ENCODE measurements at regions not wholly inside any gene's neighbourhood (a gene's known extent, or its start where the extent isn't known, plus 50 kb on each side); places are given as distances from the start of the nearest gene placed in this dataset.
"Not testable (repeated sequence)": the region's sequence is repeated elsewhere in the genome, so short reads cannot be mapped to it uniquely, and the experiment has no call there.

GRCh38 chr14:19052977-19053376 is 85.7 kb downstream of the POTEM start:
- not testable (repeated sequence) for H3K27ac ChIP-seq (ENCODE audit: low read depth, low read length); H3K36me3 ChIP-seq (ENCODE audit: control insufficient read depth, insufficient read depth, low read length); DNase-seq (ENCODE audit: low read depth in 4 of 6, low spot score in 6 of 6); H3K9me3 ChIP-seq (ENCODE audit: control insufficient read depth, insufficient read depth, low read length); H3K4me1 ChIP-seq (ENCODE audit: control insufficient read depth, insufficient read depth, low read length); H3K27me3 ChIP-seq (ENCODE audit: control insufficient read depth, insufficient read depth, low read length); H3K4me3 ChIP-seq (ENCODE audit: low read depth, low read length)
- no CpG with 5 or more reads among the region's 15 CpGs for WGBS (ENCODE audit: insufficient coverage)

- not testable (repeated sequence) for H3K4me3 ChIP-seq (ENCODE audit: low read depth, low read length); H3K27ac ChIP-seq (ENCODE audit: low read depth, low read length); DNase-seq (ENCODE audit: low read depth in 4 of 6, low spot score in 6 of 6); H3K9me3 ChIP-seq (ENCODE audit: control insufficient read depth, insufficient read depth, low read length); H3K36me3 ChIP-seq (ENCODE audit: control insufficient read depth, insufficient read depth, low read length); H3K27me3 ChIP-seq (ENCODE audit: control insufficient read depth, insufficient read depth, low read length); H3K4me1 ChIP-seq (ENCODE audit: control insufficient read depth, insufficient read depth, low read length)
- WGBS (ENCODE audit: insufficient coverage): no CpG with 5 or more reads among the region's 27 CpGs
These were observed 86.3 kb downstream of the POTEM start for GRCh38 chr14:19053426-19054050.

- H3K27me3 ChIP-seq (ENCODE audit: control insufficient read depth, insufficient read depth, low read length); H3K9me3 ChIP-seq (ENCODE audit: control insufficient read depth, insufficient read depth, low read length); H3K4me3 ChIP-seq (ENCODE audit: low read depth, low read length); H3K27ac ChIP-seq (ENCODE audit: low read depth, low read length); DNase-seq (ENCODE audit: low read depth in 4 of 6, low spot score in 6 of 6); H3K4me1 ChIP-seq (ENCODE audit: control insufficient read depth, insufficient read depth, low read length); H3K36me3 ChIP-seq (ENCODE audit: control insufficient read depth, insufficient read depth, low read length): not testable (repeated sequence)
- no CpG with 5 or more reads among the region's 27 CpGs for WGBS (ENCODE audit: insufficient coverage)
These were observed 87.0 kb downstream of the POTEM start for GRCh38 chr14:19054108-19054721.

GRCh38 chr14:19054934-19055333 is 87.7 kb downstream of the POTEM start:
- H3K4me3 ChIP-seq (ENCODE audit: low read depth, low read length); H3K36me3 ChIP-seq (ENCODE audit: control insufficient read depth, insufficient read depth, low read length); H3K27ac ChIP-seq (ENCODE audit: low read depth, low read length); DNase-seq (ENCODE audit: low read depth in 4 of 6, low spot score in 6 of 6); H3K27me3 ChIP-seq (ENCODE audit: control insufficient read depth, insufficient read depth, low read length); H3K9me3 ChIP-seq (ENCODE audit: control insufficient read depth, insufficient read depth, low read length); H3K4me1 ChIP-seq (ENCODE audit: control insufficient read depth, insufficient read depth, low read length): not testable (repeated sequence)
- no CpG with 5 or more reads among the region's 20 CpGs for WGBS (ENCODE audit: insufficient coverage)

- H3K36me3 ChIP-seq (ENCODE audit: control insufficient read depth, insufficient read depth, low read length); DNase-seq (ENCODE audit: low read depth in 4 of 6, low spot score in 6 of 6); H3K4me1 ChIP-seq (ENCODE audit: control insufficient read depth, insufficient read depth, low read length); H3K27ac ChIP-seq (ENCODE audit: low read depth, low read length); H3K9me3 ChIP-seq (ENCODE audit: control insufficient read depth, insufficient read depth, low read length); H3K4me3 ChIP-seq (ENCODE audit: low read depth, low read length); H3K27me3 ChIP-seq (ENCODE audit: control insufficient read depth, insufficient read depth, low read length): not testable (repeated sequence)
- WGBS (ENCODE audit: insufficient coverage): no CpG with 5 or more reads among the region's 2 CpGs
These were observed 91.8 kb downstream of the POTEM start for GRCh38 chr14:19059066-19059465.

GRCh38 chr14:19061689-19062450 is 94.6 kb downstream of the POTEM start:
- H3K9me3 ChIP-seq (ENCODE audit: control insufficient read depth, insufficient read depth, low read length); DNase-seq (ENCODE audit: low read depth in 4 of 6, low spot score in 6 of 6): not testable (repeated sequence)
- no CpG with 5 or more reads among the region's 34 CpGs for WGBS (ENCODE audit: insufficient coverage)

GRCh38 chr14:19068957-19069356 is 101.7 kb downstream of the POTEM start:
- H3K9me3 ChIP-seq (ENCODE audit: control insufficient read depth, insufficient read depth, low read length); H3K27ac ChIP-seq (ENCODE audit: low read depth, low read length); H3K36me3 ChIP-seq (ENCODE audit: control insufficient read depth, insufficient read depth, low read length); H3K4me1 ChIP-seq (ENCODE audit: control insufficient read depth, insufficient read depth, low read length); H3K27me3 ChIP-seq (ENCODE audit: control insufficient read depth, insufficient read depth, low read length); H3K4me3 ChIP-seq (ENCODE audit: low read depth, low read length); DNase-seq (ENCODE audit: low read depth in 4 of 6, low spot score in 6 of 6): not testable (repeated sequence)
- WGBS (ENCODE audit: insufficient coverage): no CpG with 5 or more reads among the region's 3 CpGs

More at GRCh38 chr14:19061689-19062450, 94.6 kb downstream of the POTEM start:
- H3K4me1 ChIP-seq (ENCODE audit: control insufficient read depth, insufficient read depth, low read length); H3K27me3 ChIP-seq (ENCODE audit: control insufficient read depth, insufficient read depth, low read length); H3K36me3 ChIP-seq (ENCODE audit: control insufficient read depth, insufficient read depth, low read length); H3K4me3 ChIP-seq (ENCODE audit: low read depth, low read length); H3K27ac ChIP-seq (ENCODE audit: low read depth, low read length): not testable (repeated sequence)

GRCh38 chr14:19072518-19072917 is 105.3 kb downstream of the POTEM start:
- not testable (repeated sequence) for H3K27me3 ChIP-seq (ENCODE audit: control insufficient read depth, insufficient read depth, low read length); H3K9me3 ChIP-seq (ENCODE audit: control insufficient read depth, insufficient read depth, low read length); H3K36me3 ChIP-seq (ENCODE audit: control insufficient read depth, insufficient read depth, low read length); H3K27ac ChIP-seq (ENCODE audit: low read depth, low read length); H3K4me1 ChIP-seq (ENCODE audit: control insufficient read depth, insufficient read depth, low read length); DNase-seq (ENCODE audit: low read depth in 4 of 6, low spot score in 6 of 6); H3K4me3 ChIP-seq (ENCODE audit: low read depth, low read length)
- WGBS (ENCODE audit: insufficient coverage): no CpG with 5 or more reads among the region's 2 CpGs

- not testable (repeated sequence) for H3K36me3 ChIP-seq (ENCODE audit: control insufficient read depth, insufficient read depth, low read length); DNase-seq (ENCODE audit: low read depth in 4 of 6, low spot score in 6 of 6); H3K27me3 ChIP-seq (ENCODE audit: control insufficient read depth, insufficient read depth, low read length); H3K27ac ChIP-seq (ENCODE audit: low read depth, low read length); H3K4me3 ChIP-seq (ENCODE audit: low read depth, low read length); H3K9me3 ChIP-seq (ENCODE audit: control insufficient read depth, insufficient read depth, low read length); H3K4me1 ChIP-seq (ENCODE audit: control insufficient read depth, insufficient read depth, low read length)
- no CpG with 5 or more reads among the region's 2 CpGs for WGBS (ENCODE audit: insufficient coverage)
These were observed 121.4 kb downstream of the POTEM start for GRCh38 chr14:19088632-19089031.

- no CpG with 5 or more reads among the region's 5 CpGs for WGBS (ENCODE audit: insufficient coverage)
- H3K4me1 ChIP-seq (ENCODE audit: control insufficient read depth, insufficient read depth, low read length); H3K27me3 ChIP-seq (ENCODE audit: control insufficient read depth, insufficient read depth, low read length); DNase-seq (ENCODE audit: low read depth in 4 of 6, low spot score in 6 of 6); H3K36me3 ChIP-seq (ENCODE audit: control insufficient read depth, insufficient read depth, low read length); H3K4me3 ChIP-seq (ENCODE audit: low read depth, low read length); H3K9me3 ChIP-seq (ENCODE audit: control insufficient read depth, insufficient read depth, low read length); H3K27ac ChIP-seq (ENCODE audit: low read depth, low read length): not testable (repeated sequence)
These were observed 126.0 kb downstream of the POTEM start for GRCh38 chr14:19093227-19093626.

All from spinal cord (tissue), 9 donors.